ENCODE measurements at regions not wholly inside any gene's neighbourhood (a gene's known extent, or its start where the extent isn't known, plus 50 kb on each side); places are given as distances from the start of the nearest gene placed in this dataset.

GRCh38 chr3:30069056-30069455 lies 537.3 kb upstream of the TGFBR2 start:
- DNase-seq (ENCODE audit: low spot score): no peak

GRCh38 chr3:30073040-30073439 lies 533.4 kb upstream of the TGFBR2 start:
- no peak for DNase-seq (ENCODE audit: low spot score)

GRCh38 chr3:30073622-30074021 lies 532.8 kb upstream of the TGFBR2 start:
- no peak for DNase-seq (ENCODE audit: low spot score)

DNA sequence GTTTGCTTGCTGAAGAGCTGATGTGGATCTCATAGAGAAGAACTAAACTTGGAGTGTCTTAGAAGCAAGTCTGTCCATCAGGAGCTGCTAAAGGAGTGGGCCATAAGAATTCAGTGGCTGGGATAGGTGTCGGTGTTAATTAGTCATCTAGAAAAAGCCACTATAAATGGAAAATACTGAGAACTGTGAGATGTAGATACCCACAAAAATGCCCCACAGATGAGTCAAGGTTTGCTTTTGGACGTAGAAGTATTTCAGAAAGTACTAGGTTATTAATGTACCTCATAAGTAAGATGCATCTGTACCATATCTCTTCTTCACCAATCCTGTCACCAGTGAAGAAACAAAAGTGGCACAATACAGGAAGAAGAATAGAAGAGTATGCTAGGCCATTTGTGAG lies 530.9 kb upstream of the TGFBR2 start:
- no peak for DNase-seq (ENCODE audit: low spot score)

GRCh38 chr3:30076899-30077298 lies 529.5 kb upstream of the TGFBR2 start:
- no peak for DNase-seq (ENCODE audit: low spot score)

DNA sequence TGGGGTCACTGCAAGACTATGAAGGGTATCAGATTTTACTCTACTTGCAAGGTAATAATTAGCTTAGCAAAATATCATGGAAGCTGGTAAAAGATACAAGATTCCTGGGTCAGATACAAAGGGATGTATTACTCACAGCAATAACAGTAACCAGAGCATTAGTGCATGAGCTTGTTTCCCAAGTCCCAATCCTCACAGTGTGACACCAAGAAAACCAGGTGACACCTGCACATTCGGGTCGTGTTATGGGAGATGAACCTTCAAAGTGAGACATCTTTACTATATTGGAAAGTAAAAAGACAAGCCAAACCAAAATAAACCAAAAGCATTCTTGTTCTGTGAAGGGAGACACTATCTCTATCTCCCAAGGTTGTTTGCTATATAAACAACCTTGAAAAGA lies 528.7 kb upstream of the TGFBR2 start:
- no peak for DNase-seq (ENCODE audit: low spot score)

DNA sequence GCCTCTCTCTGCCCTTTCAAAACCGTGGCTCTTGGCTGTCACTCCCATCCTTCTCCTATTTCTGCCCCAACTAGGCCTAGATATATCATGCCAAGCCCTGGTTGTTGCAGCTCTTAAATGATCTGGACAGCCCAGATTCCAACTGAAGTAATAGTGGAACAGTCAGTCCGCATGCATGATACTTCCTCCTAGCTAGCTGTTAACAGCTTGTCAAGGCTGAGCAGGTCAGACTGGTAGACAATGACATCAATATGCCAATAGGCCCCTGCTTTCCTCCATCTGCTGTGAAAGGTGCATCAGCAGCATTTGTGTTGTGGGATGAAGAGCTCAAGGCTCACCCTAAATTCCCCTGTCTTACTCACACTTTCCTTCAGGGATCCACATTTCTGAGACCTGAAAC lies 527.7 kb upstream of the TGFBR2 start:
- DNase-seq (ENCODE audit: low spot score): no peak

GRCh38 chr3:30081904-30082303 lies 524.5 kb upstream of the TGFBR2 start:
- DNase-seq (ENCODE audit: low spot score): no peak

- no peak for DNase-seq (ENCODE audit: low spot score)
These were observed 523.7 kb upstream of the TGFBR2 start for GRCh38 chr3:30082652-30083051.

DNA sequence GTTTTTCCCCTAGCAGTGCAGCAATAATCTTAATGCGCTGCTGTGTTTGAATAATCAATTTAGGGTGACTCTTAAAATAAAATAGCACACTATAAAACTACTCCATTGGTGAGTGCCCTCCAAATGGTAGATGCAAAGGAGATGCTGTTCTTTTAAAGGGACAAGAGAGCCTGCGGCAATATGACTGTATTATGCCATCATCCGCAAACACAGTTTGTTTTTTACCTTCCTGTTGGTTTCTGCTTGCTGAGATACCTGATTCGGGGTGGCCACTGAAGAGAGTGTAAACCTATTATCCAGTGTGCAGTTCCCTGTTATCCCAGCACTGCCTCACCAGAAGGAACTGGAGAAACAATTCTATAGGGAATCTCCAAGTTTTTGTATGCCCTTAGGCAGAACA lies 523.1 kb upstream of the TGFBR2 start:
- no peak for DNase-seq (ENCODE audit: low spot score)

DNA sequence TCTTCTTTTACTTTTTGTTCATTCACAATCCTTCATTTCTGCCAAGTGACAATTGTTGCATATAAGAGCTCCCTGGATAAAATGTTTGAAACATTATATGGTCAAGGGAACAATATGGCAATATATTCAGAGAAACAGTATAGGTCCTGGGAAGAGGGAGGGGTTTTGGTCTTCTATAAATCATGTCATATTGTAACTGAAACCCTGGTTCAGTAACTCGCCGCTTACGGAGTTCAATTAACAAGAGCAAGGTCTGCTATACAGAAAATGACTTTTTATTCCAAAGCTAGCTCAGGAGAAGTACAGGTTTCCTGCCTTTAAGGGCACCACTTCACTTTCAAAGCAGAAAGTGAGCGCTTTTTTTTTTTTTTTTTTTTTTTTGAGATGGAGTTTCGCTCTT lies 522.1 kb upstream of the TGFBR2 start:
- no peak for DNase-seq (ENCODE audit: low spot score)

GRCh38 chr3:30084971-30085403 lies 521.4 kb upstream of the TGFBR2 start:
- DNase-seq (ENCODE audit: low spot score): no peak

GRCh38 chr3:30085486-30085885 lies 520.9 kb upstream of the TGFBR2 start:
- DNase-seq (ENCODE audit: low spot score): no peak

GRCh38 chr3:30091686-30092085 lies 514.7 kb upstream of the TGFBR2 start:
- DNase-seq (ENCODE audit: low spot score): no peak

- DNase-seq (ENCODE audit: low spot score): no peak
These were observed 509.3 kb upstream of the TGFBR2 start for GRCh38 chr3:30097022-30097650.

DNA sequence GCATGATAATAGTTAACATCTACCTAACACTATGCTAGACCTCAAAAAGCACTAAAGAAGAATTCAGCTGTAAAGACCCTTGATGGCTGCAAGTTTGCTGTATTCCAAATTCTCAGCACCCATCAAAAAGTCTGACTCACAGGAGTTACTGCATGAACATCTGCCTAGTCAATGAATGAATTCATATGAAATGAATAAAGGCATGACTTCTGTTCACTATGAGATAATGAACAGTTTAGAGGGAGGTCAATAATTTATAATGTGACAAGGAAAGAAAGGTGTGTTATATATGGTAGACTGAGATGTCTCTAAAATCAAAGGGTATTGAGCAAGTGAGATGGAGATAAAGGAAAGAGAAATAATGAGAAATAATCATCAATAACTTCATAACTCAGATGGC lies 508.2 kb upstream of the TGFBR2 start:
- DNase-seq (ENCODE audit: low spot score): no peak

- no peak for DNase-seq (ENCODE audit: low spot score)
These were observed 507.5 kb upstream of the TGFBR2 start for GRCh38 chr3:30098653-30099455.

GRCh38 chr3:30102356-30102755 lies 504.0 kb upstream of the TGFBR2 start:
- no peak for DNase-seq (ENCODE audit: low spot score)

- DNase-seq (ENCODE audit: low spot score): no peak
These were observed 503.2 kb upstream of the TGFBR2 start for GRCh38 chr3:30103186-30103585.

DNA sequence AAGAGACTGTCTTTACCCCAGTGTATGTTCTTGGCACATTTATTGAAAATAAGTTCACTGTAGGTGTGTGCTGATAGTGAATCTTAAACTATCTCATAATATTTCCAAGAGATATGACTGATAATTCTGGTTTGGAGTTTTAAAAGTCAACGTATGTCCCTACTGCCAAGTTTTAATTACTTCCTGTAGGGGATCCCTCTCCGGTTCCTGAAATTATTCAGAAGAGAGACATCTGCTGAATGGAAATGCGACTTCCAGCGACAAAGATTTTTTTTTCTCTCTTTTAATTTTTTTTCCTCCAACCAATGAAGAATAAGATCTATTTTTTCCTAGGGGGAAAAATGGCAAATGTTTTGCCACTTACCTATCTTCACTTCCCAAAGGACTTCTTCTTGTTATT lies 498.9 kb upstream of the TGFBR2 start:
- no peak for DNase-seq (ENCODE audit: low spot score)

GRCh38 chr3:30112411-30112810 lies 494.0 kb upstream of the TGFBR2 start:
- DNase-seq (ENCODE audit: low spot score): no peak

- no peak for DNase-seq (ENCODE audit: low spot score)
These were observed 493.4 kb upstream of the TGFBR2 start for GRCh38 chr3:30112902-30113484.

- DNase-seq (ENCODE audit: low spot score): no peak
These were observed 492.5 kb upstream of the TGFBR2 start for GRCh38 chr3:30113906-30114305.

Measured in D341Med (cell line).